ENCODE measurements at regions not wholly inside any gene's neighbourhood (a gene's known extent, or its start where the extent isn't known, plus 50 kb on each side); places are given as distances from the start of the nearest gene placed in this dataset.

GRCh38 chr13:22592515-22592914 is 588.3 kb upstream of the SGCG start:
- DNase-seq, result no peak
- no peak for TF ChIP-seq GATA1 (IDR thresholded peaks at IDR 0.05; ENCODE audit: low read depth, low read length)
- TF ChIP-seq POLR2A (IDR thresholded peaks at IDR 0.05; ENCODE audit: low read length), result no peak

DNA sequence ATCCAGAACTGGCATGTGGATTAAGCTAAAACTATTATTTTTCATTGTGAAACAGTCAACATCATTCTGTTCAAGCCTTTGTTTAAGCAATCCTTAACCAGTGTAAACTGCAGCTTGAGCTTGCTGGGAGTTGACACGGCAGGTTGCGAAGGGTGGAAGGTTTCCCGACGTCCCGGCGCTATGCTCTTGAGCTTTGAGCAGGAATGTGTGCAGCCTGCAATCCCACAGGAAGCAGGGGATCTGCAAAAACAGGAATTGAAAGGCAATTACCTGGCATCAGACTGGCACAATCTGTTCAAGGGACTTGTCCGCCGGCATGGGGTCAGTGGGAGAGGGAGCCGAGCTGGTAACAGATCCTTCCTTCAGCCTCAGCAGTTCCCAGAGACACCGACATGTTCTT is 586.7 kb upstream of the SGCG start:
- TF ChIP-seq POLR2A (IDR thresholded peaks at IDR 0.05; ENCODE audit: low read length), result no peak
- TF ChIP-seq GATA1 (IDR thresholded peaks at IDR 0.05; ENCODE audit: low read depth, low read length), result no peak
- DNase-seq, result no peak

GRCh38 chr13:22596171-22596863 is 584.5 kb upstream of the SGCG start:
- no peak for DNase-seq
- TF ChIP-seq POLR2A (IDR thresholded peaks at IDR 0.05; ENCODE audit: low read length) (no peak), GATA1 (IDR thresholded peaks at IDR 0.05; ENCODE audit: low read depth, low read length) (no peak)

DNA sequence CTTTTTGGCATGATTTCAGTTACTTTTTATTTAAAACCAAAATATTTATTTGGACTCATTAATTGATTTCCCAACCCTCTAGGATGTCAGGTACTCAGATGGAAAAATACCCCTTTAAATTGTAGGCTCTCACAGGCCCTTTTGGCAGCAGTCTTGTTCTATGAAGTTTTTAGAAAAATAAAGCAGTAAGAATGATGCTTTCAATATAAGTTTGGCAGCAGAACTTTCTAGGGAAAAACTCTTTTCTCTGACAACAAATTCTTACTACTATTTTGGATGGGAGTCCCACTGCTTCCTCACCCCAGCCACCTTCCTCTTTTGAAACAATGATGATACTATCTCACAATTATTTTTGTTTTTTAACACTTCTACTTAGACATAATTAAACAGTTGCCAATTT is 581.6 kb upstream of the SGCG start:
- DNase-seq, result no peak
- TF ChIP-seq GATA1 (IDR thresholded peaks at IDR 0.05; ENCODE audit: low read depth, low read length) (no peak), POLR2A (IDR thresholded peaks at IDR 0.05; ENCODE audit: low read length) (no peak)

GRCh38 chr13:22618002-22618401 is 562.8 kb upstream of the SGCG start:
- no peak for TF ChIP-seq POLR2A (IDR thresholded peaks at IDR 0.05; ENCODE audit: low read length)
- TF ChIP-seq GATA1 (IDR thresholded peaks at IDR 0.05; ENCODE audit: low read depth, low read length), result no peak
- no peak for DNase-seq

DNA sequence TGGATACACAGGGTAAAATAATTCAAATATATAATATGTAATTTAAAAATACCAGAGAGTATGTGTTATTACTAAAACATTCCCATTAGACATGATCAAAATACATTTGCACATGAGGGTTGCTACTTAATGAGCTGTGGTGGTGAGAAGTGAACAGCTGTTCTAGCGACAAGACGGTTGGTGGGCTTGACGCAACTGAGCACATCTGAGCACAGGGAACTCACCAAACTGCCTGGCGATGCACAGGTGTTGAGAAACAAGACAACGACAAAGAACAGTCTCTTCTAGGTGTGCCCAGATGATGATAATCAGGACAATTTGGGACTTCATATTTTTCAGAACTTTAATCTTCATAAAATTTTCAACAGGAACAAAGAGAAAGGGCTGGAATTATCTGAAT is 555.1 kb upstream of the SGCG start:
- DNase-seq, result no peak
- TF ChIP-seq POLR2A (IDR thresholded peaks at IDR 0.05; ENCODE audit: low read length) (no peak), GATA1 (IDR thresholded peaks at IDR 0.05; ENCODE audit: low read depth, low read length) (no peak)

DNA sequence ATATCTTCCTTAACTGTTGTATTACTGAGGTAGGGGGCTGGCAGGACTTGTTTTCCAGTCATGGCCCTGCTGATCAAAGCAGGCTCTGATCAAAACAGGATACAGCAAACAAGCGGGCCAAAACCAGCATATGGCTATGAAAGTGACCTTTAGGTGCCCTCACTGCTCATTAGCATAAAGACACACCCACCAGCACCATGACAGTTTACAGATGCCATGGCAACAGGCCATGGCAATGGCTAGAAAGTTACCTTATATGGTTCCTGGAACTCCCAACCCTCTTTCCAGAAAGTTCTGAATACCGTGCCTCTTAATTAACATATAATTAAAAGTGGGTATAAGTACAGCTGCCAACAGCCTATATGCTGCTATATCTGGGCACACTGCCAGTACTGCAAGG is 551.4 kb upstream of the SGCG start:
- no peak for DNase-seq
- TF ChIP-seq POLR2A (IDR thresholded peaks at IDR 0.05; ENCODE audit: low read length) (no peak), GATA1 (IDR thresholded peaks at IDR 0.05; ENCODE audit: low read depth, low read length) (no peak)

DNA sequence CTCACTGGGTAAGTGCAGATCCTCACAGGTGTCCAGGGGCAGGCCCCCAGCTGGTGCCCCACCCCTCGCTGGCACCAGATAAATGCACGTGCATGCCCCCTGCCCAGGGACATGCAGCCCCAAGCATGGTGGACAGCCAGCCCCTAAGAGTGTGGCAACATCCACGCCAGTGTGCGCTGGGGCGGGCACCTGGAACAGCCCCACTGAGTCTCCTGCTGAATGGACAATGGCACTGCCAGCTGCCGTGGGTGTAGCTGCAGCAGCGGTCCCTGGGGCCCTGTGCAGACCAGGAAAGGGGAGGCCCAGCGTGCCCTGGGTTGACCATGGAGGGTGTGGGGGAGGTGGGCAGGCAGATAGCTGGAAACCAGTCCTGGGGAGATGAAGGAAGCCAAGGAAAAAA is 538.7 kb upstream of the SGCG start:
- DNase-seq, result no peak
- TF ChIP-seq GATA1 (IDR thresholded peaks at IDR 0.05; ENCODE audit: low read depth, low read length) (no peak), POLR2A (IDR thresholded peaks at IDR 0.05; ENCODE audit: low read length) (no peak)

- TF ChIP-seq GATA1 (IDR thresholded peaks at IDR 0.05; ENCODE audit: low read depth, low read length), result no peak
- TF ChIP-seq POLR2A (IDR thresholded peaks at IDR 0.05; ENCODE audit: low read length), result no peak
- no peak for DNase-seq
Measured at GRCh38 chr13:22644941-22645340, 535.8 kb upstream of the SGCG start.

- no peak for TF ChIP-seq GATA1 (IDR thresholded peaks at IDR 0.05; ENCODE audit: low read depth, low read length)
- TF ChIP-seq POLR2A (IDR thresholded peaks at IDR 0.05; ENCODE audit: low read length), result no peak
Measured at GRCh38 chr13:22647156-22647850, 533.5 kb upstream of the SGCG start.

DNA sequence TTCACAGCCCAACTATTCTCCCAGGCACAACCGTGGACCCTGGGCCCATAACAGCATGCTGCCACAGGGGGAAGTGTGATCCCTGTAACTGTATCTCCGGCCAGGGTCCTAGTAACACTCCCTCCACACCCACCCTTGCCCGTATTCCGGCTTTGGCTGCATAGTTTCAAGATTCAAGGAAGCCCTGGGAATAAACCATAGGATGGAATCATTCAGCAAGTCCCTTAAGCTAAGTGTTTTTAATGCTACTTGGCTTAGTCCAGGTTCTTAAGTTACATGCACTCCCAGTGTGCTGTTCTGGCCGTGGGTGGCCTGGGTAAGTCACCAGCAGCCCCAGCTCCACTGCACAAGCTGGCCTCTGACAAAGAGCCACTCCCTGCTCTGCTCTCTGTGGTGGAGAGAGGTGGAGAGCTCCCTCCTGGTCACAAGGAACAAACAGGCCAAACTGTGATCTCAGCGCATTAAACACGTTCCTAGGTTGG is 532.4 kb upstream of the SGCG start:
- TF ChIP-seq GATA1 (IDR thresholded peaks at IDR 0.05; ENCODE audit: low read depth, low read length), result no peak
- no peak for TF ChIP-seq POLR2A (IDR thresholded peaks at IDR 0.05; ENCODE audit: low read length)
- DNase-seq, result no peak

More at GRCh38 chr13:22647156-22647850, 533.5 kb upstream of the SGCG start:
- no peak for DNase-seq

GRCh38 chr13:22652796-22653195 is 528.0 kb upstream of the SGCG start:
- DNase-seq, result no peak
- no peak for TF ChIP-seq GATA1 (IDR thresholded peaks at IDR 0.05; ENCODE audit: low read depth, low read length)
- no peak for TF ChIP-seq POLR2A (IDR thresholded peaks at IDR 0.05; ENCODE audit: low read length)

DNA sequence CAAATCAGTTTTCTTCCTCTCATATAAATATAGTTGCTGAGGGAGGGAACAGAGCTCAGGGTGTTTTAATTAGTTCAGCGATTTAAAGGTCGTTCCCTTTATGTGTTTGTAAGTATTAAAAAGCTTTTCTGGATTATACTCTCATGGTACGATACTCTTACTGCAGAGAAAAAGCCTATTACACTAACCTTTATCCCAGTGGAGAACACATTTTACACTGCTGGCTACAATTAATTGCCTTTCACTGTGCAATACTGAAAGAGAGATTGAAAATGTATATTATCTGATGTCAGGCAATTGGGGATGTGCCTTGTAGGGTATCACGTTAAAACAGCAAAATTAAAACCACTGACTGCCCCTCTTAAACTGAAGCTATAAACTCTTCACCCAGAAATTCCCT is 526.9 kb upstream of the SGCG start:
- no peak for DNase-seq
- no peak for TF ChIP-seq POLR2A (IDR thresholded peaks at IDR 0.05; ENCODE audit: low read length)
- TF ChIP-seq GATA1 (IDR thresholded peaks at IDR 0.05; ENCODE audit: low read depth, low read length), result no peak

DNA sequence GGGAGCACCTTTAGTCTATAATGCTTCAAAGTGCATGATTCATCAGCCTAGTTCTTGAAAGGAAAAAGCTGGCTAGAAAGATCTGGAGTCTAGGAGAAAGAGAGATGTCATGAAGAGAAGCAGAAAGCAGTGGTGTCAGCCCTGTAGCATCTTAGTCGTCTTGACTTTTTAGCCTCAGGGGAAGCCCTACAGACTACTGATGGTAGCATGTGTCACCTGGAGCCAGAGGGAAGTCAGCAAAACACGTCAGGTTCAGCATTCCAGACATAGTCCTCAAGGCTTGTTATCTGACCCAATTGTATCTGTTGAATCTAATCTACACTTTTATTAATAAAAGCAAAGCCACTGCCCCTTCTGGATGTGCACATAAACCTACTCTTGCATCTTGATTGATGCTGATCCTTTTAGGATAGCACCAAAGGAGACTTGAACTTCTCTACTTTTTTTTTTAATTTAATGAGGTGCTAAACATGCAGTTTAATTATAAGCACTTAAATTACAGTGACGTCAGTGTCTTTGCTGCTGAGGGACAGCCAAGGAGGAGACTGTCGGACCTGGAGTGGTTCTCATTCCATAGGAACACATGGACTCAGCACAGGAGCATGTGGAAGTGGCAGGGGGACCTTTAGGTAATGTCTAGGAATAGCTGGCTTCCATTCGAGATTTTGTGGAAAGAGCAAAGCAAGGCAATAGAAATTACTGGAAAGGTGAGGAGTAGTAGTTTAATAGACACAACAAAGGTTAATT is 525.5 kb upstream of the SGCG start:
- TF ChIP-seq POLR2A (IDR thresholded peaks at IDR 0.05; ENCODE audit: low read length) (no peak), GATA1 (IDR thresholded peaks at IDR 0.05; ENCODE audit: low read depth, low read length) (no peak)

More for the DNA sequence above, 525.5 kb upstream of the SGCG start:
- no peak for DNase-seq
